ENCODE measurements at regions not wholly inside any gene's neighbourhood (a gene's known extent, or its start where the extent isn't known, plus 50 kb on each side); places are given as distances from the start of the nearest gene placed in this dataset.

DNA sequence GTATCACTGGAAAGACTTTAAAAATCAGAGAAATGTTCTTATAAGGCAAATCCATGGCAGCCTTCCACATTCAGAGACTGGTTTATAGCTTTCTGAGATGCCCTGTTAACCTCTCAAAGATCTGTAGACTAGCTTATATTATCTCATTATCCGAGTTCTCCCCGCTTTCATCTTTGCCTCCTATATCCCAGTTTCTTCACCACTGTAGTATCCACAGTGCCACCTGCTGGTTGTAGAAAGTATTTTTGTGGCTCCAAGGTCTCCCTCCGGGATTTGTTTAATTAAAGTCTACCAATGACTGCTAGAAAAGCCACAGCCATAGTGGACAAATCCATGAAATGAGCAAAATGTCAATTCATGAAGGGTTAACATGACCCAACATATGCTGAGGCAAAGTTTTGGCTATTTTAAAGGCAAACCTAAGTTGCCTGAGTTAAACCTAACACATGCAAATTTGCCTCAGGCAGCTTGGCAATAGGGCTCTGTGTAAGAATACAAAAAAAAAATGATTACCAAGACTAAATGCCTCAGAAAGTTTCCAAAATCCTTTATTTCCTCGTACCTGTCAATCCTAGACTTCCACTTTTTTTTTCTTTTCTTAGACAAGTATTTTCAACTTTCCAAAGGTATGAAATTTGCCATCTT, 218.8 kb upstream of the BMP4 start:
- peak; percentile 69 for DNase-seq (ENCODE audit: low read depth)

DNA sequence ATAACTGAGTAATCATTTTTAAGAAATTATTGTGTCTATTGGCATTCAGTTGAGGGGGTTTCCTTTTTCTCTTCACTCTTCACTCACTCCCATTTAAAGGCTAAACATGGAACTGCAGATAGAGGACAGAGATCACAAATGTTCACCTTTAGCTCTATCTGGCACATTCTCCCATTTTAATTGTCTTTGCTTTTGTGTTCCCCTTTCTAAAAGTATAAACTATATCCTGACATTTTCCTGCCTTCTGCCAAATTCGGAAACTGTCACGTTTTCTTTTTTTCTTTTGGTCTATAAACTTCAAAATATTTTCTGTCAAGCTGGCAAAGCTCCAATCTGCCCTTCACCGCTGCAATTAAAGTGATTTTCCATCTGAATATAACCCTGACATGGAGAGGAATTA, 219.8 kb upstream of the CDKN3 start:
- DNase-seq (ENCODE audit: low read depth), result no peak

DNA sequence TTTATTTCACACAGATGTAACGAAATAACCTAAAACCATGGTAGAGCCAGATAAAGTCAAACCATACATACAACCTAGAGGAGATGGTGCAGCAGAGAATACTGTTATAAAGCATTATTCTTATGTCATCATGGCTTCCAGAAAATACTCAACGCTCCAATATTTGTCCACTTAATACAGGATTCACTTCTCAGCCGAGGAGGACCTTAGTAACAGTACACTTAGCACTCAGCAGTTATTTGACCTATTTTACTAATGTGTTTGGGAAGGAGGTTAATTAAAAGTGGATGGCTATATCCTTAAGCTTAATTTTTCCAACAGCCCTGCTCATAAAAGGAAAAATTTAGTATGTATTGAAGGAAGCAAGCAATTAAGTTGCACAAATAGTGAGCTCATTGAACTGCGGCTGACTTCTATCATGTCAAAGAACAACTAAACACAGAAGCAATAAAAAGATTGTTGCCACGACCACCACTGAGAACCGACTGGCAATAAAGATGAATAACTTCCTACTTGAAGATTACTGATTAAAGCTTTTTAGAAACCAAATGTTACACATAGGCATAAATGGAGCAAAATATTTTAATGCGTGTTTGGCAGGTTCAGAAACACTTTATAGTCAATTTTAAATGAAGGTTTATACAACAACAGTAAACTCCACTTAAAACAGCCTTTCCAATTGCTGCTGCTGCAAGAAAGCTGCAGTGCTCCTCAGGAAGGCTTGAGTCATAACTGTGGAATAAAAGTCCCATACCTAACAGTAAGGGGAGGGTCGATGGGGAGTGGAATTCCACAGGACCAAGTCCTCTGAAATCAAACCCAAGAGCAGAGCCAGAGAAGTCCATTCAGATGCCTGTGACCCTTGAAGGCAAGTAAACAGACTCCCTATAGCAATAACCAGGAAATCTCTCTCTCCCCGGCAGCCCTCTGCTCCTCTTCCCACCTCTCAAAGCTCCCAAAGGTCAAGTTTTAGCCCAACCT, 218.9 kb upstream of the CDKN3 start:
- DNase-seq (ENCODE audit: low read depth), result peak; percentile 22

DNA sequence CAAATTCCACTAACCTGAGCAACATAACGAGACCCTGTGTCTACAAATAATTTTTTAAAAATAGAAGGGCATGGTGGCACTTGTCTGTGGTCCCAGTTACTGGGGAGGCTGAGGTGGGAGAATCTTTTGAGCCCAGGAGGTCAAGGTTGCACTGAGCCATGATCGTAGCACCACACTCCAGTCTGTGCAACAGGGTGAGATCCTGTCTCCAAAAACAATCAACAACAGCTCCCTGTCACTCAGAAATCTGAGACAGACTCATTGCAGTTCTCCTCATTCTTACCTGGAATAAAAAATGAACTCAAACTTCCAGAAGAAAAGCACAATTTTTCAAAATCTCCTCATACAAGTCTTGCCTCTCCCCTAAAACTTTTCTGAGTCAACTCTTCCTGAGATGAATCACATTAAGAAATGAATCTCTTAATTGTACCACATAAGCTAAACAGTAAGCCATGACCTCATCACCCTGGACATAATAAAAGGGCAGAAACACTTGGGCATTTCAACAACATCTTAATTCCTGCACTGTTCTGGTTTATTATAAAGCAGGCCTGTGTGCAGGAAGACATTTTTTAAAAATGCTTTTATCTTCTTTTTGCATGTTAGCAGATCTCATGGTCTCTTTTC, 214.3 kb upstream of the CDKN3 start:
- peak; percentile 69 for DNase-seq (ENCODE audit: low read depth)

DNA sequence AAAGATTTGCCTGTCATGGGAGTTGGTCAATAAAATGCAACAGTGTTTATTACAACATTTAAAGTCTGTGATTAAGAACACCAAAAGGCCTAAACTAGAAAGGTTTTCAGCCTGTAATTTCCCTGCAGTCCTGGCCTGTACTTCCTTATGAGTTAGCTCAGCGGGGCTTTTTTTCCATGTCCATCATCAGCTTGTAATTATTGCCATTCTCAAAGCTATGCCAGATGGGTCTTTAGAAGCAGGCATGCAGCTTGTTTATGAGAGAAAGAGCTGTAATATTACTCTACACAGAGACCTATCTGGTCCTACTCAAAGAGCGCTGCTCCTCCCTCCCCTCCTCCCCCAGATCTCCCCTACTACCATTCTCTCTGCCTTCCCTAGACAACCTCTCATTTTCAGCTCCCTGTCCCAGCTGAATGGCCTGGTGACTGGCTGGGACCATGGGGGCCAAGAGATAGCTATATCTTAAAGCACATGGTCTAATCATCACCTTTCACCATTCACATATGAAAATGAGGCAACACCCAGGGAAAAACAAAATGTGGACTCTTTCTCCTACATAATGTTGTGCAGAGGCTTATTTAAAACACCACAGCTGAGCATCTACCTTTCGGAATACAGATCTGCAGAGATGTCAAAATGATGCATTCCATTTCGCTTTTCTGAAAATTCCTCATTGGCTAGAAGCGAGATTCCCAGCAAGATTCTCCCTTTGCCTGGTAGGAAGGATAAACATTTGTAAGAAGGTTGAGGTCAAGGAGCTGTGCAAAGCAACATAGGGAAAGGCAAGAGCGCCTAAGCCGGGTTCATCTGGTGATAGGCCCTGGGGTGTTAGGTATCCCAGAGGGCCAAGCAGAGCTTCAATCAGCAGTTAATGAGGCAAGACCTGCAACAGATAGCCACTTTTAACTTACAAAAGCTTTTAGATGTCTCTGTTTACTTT, 209.7 kb upstream of the CDKN3 start:
- DNase-seq (ENCODE audit: low read depth), result no peak

DNA sequence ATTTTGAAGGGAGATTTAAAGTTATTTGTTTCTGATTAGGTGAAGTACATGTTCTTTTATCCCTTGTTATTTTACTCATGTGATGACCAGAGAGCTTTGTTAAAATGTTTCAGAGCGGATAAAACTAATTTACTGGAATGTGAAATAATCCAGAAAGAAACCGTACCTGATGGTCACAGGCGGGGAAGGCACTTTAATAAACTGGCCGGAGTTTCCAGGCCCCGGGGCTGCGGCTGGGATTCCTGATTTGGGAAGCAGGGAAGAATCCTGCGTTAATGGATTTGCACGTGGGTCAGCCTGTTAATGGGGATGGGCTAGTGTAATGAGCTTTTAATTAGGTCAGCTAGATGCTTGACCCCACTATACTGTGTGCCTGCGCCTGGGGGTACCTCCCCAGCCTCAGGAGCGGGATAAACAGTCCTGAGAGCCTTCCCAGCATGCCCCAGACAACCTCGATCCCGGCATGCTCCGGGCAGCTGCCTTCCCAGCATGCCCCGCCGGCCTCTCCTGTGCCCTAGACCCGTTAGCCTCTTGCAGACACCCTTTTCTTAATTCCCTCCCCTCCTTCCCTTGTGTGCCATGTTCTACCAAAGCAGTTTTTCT, 208.6 kb upstream of the CDKN3 start:
- no peak for DNase-seq (ENCODE audit: low read depth)

DNA sequence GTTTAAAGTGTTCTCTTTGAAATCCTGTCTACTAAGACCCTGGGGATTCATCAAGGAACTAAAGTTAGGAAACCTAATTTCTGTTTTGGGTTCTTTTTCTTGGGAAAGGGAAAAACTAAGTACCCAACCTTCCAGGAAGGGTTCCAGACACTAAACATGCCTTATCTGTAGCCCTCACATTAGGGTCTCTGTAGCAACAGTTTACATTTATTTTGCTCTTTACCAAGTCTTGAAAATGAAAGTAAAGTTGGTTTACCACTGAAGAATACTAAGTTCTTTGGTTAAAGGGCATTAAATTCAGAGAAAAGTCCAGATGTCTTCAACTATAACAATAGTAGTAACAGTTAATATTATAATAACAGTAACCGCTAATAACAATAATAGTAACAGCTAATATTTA, 207.5 kb upstream of the CDKN3 start:
- DNase-seq (ENCODE audit: low read depth), result no peak

DNA sequence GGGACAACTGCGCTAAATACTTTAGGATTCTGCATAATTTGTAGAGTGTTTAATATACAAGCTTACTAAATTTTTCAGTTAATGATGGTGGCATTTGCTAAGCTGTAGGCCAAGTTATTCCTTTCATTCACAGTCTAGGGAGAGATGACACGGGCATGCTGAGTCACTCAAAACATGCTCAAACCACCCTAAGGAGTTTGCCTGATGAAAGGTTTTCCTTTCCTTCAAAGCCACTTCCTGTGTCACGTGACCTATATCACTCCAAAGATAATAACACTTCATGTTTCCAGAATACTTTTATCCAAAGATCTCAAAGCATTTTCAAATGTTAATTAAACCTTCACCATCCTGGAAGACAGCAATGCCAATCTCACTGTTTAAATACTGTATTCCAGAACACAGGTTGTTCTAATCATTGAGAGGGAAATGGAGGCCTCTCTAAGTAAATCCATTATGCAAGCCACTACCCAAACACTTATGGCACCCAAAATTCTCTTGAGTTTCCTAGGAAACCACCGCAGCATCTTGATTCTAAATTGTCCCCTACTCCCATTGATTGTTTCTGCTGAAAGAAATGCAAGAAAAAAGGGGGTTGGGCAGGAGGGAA, 207.0 kb upstream of the CDKN3 start:
- DNase-seq (ENCODE audit: low read depth), result peak; percentile 80

DNA sequence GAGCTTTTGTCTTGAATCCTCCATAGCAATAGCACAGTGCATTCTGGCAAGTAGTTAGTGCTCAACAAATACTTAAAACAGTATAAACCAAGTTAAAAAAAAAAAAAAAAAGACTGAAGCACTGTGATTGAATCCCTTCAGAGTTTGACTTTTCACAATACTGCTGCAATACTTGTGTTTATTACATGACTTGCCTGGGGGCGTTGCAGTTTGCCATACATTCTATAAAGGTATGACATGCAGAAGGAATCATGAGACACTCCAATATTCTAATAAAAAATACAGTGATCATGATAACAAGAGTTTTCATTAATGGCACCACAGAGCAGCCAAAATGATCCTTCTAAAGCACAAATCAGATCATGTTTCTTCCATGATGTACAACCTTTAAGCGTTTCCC, 205.0 kb upstream of the CDKN3 start:
- no peak for DNase-seq (ENCODE audit: low read depth)

DNA sequence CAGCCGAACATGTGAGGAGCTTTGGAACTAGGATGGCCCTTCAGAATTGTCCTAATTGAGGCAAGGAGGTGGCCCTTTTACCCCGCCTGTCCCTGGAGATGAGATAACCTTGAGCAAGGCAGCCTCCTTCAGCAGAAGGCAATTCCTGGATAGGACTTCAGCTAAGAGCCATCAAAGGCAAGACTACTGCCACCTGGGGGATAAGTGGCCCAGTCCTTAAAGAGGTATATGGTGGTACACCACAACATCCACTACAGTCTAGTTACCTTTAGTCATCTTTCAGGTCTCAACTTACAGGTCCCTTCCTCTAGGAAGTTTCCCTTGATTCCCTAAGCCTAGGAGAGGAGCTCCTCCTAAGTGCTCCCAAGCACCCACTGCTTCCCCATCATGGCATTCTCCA, 204.2 kb upstream of the CDKN3 start:
- no peak for DNase-seq (ENCODE audit: low read depth)

DNA sequence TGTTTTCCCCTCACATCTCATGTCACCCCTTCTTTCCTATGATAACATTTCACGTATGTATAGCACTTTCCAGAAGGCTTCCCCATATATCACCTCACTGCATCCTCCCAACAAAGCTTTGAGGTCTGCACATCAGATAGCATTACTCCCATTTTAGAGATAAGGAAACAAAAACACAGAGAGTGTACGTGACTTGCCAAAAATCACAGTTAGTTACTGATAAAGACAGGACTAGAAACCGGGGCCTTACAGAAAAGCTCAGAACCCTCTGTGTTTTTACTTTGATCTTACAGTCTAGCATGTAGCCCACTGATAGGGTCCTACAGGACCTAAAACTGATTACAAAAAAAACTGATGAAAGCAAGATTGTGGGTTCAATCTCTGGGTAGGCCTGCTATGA, 202.9 kb upstream of the CDKN3 start:
- DNase-seq (ENCODE audit: low read depth), result no peak

DNA sequence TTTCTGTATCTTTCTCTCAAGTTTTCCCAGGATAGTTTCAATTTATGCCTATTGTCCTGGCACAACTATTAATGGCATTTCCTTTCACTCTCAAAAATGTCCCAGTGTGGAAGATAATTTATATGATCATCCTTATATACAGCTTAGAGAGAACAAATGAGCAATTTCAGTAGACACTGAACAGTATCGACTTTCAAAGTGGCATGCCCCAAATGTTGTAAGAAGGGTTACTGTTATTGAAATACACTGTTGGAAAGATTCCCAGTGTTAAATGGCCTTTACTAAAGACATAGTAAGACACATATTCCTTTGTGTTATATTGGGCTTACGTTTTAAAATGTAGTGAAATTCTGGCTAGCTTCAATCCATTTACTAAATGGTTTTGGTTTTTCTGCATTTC, 202.3 kb upstream of the CDKN3 start:
- peak; percentile 16 for DNase-seq (ENCODE audit: low read depth)

DNA sequence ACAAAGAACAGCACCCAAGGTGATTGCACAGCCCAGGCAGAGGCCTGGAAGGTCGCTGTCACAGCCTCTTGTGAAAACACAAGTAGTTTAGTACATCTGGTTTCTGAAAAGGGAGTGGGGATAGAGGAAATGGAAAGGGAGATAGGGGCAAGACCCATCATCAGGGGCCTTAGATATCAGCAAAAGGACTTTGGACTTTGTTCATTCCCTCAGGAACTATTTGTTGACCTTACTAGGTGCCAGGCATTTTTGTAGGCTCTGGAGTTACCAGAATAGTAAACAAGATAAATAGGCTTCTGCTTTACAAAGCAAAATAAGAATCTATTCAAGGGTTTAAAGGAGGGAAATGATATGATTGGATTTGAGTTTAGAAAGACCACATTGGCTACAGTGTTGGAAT, 199.4 kb upstream of the CDKN3 start:
- no peak for DNase-seq (ENCODE audit: low read depth)

DNA sequence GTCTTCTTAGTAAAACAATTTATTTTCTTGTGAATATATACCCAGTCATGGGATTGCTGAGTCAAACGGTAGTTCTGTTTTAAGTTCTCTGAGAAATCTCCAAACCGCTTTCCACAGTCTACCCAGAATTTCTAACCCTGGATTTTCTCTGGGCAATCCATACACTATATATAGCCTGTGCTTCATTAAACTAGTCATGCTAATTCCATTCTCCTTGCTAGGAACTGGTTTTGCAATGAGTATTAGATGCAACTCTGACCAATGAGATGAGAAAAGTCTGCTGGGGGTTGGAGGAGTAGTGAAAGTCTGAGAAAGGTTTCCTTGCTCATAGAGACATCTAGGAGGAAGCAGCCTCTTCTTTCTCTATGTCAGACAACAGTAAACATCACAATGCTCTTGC, 196.1 kb upstream of the CDKN3 start:
- DNase-seq (ENCODE audit: low read depth), result peak; percentile 38

DNA sequence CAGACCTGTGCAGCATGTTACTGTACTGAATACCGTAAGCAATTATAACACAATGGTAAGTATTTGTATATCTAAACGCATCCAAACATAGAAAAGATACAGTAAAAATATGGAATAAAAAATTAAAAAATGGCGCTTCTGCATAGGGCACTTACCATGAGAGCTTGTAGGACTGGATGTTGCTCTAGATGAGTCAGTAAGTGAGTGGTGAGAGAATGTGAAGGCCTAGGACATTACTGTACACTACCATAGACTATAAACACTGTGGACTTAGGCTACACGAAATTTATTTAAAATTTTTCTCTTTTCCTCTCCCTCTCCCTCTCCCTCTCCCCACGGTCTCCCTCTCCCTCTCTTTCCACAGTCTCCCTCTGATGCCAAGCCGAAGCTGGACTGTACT, 194.5 kb upstream of the CDKN3 start:
- no peak for DNase-seq (ENCODE audit: low read depth)

DNA sequence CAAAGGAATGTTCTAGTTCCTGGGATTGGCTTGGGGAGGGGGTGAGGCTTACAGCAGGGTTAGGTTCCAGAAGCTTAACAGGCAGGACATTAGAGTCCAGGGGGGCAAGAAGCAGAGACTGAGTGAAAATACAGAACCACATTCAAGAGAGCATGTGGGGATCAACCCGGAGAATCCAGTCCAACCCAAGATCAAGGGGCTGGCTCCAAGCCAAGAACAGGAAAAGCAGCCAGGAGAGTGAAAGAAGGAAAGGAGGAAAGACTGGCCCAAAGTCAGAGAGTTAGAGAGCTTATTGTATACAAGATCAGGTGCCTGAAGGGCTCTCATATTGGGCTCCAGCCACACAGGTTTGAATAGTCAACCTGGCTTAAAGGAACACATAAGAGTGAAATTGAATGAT, 190.3 kb upstream of the CDKN3 start:
- no peak for DNase-seq (ENCODE audit: low read depth)

DNA sequence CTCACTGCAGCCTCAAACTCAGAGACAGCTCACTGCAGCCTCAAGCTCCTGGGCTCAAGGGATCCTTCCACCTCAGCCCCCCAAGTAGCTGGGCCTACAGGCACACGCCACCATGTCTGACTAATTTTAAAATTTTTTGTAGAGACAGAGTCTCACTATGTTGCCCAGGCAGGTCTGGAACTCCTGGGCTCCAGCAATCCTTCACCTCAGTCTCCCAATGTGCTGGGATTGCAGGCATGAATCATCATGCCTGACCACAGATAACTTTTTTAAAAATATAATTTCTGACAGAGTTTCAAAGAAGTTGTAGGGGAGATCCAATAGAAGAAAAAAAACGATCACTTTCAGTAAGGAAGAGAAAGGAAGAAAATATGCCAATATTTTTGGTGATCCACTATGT, 189.7 kb upstream of the CDKN3 start:
- DNase-seq (ENCODE audit: low read depth), result peak; percentile 64

DNA sequence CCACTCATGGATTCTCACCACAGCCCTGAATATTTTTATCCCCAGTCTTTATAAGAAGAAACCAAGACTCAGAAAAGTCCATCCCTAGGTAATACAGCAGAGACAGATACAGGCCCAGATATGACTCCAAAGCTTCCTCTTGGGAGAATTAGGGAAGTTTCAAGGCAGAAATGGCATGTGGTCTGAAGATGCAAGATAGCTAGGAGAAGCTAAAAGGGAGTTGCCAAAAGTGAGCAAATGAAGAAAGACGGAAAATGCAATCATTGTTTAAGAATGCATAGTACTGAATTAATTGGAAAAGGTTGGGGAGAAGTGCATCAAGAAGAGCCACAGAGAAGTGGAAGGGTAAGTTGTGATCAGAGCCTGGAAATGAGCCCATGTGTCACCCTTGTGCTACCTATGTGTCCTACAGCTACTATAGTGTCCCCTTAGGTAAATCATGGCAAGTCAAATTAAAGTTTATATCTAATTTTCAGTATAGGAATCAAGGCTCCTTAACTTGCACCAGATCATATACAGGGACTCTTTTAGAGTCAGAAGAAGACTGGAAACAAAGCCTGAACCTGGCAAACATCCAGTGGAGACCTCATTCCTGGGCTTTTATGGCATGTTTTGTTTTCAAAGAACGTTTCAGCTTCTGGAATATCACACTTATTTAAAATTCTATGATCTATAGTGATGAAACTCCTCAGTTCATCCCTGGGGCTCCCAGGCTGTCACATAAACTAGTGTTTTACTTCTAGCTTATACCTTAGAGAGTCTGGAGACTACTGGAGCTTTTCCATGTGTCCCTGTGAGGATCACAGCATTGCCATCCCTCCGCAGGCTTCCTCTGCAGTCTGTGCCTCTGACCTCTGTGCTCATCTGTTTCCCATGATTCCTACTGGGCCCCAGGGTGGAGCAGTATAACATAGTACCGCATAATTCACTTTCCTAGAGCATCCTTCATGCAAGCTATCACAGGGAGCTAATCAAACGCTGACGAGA, 189.0 kb upstream of the CDKN3 start:
- no peak for DNase-seq (ENCODE audit: low read depth)

DNA sequence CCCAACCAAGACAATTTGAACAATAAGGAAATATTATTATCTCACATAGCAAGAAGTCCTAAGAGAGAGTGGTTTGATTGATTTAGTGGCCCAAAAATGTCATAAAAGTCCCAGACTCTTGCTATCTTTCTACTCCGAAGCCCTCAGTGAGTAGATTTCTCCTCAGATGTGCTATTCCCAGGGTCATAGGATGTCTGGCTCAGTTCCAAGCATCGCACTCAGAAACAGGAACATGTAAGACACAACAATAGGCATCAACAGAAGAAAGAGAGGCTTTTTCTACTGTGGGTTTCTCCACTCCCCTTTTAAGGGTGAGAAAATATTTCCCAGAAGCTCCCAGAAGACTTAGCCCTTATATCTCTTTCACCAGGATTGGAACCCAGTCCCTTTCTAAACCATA, 188.1 kb upstream of the CDKN3 start:
- DNase-seq (ENCODE audit: low read depth), result no peak

All from iris pigment epithelial cell (primary cell).